Neuronal stem cell (in vitro differentiated cells): ENCODE measurements at regions not wholly inside any gene's neighbourhood (a gene's known extent, or its start where the extent isn't known, plus 50 kb on each side); places are given as distances from the start of the nearest gene placed in this dataset.
A peak's percentile ranks its signal among the peaks of the same experiment; 100 is the strongest.

Source experiments
- DNase-seq: peaks from one replicate; pipeline ENCODE4 v3.0.0-alpha.2; 2013; ENCODE audit warnings: low spot score
- H2AFZ ChIP-seq: one replicate; pipeline ENCODE4 v1.6.1; 2013; ENCODE audit warnings: mild to moderate bottlenecking, low read length, inconsistent platforms
- H2AK5ac ChIP-seq: 2 replicates; pipeline ENCODE4 v1.6.1; 2013; ENCODE audit warnings: low read depth, mild to moderate bottlenecking, inconsistent platforms, low read length, moderate library complexity, mixed read lengths
- H2BK120ac ChIP-seq: 2 replicates; pipeline ENCODE4 v1.6.1; 2013; ENCODE audit warnings: low read depth, mild to moderate bottlenecking, inconsistent platforms, low read length, moderate library complexity, mixed read lengths
- H2BK12ac ChIP-seq: one replicate; pipeline ENCODE4 v1.6.1; 2013; ENCODE audit warnings: low read length, inconsistent platforms
- H2BK15ac ChIP-seq: 2 replicates; pipeline ENCODE4 v1.6.1; 2013; ENCODE audit warnings: mild to moderate bottlenecking, low read length, inconsistent platforms, mixed read lengths
- H2BK5ac ChIP-seq: one replicate; pipeline ENCODE4 v1.6.1; 2013; ENCODE audit warnings: inconsistent platforms, mild to moderate bottlenecking, low read length, moderate library complexity
- H3K14ac ChIP-seq: one replicate; pipeline ENCODE4 v1.6.1; 2013; ENCODE audit warnings: low read length, inconsistent platforms
- H3K18ac ChIP-seq: 2 replicates; pipeline ENCODE4 v1.6.1; 2013; ENCODE audit warnings: low read length, inconsistent platforms
- H3K23ac ChIP-seq: 2 replicates; pipeline ENCODE4 v1.6.1; 2013; ENCODE audit warnings: low read depth, mild to moderate bottlenecking, mixed read lengths, low read length, inconsistent platforms; ENCODE audit not compliant: poor library complexity
- H3K27ac ChIP-seq: replicated peaks from 3 replicates; pipeline ENCODE4 v1.5.1; 2013; ENCODE audit warnings: low read length, inconsistent platforms
- H3K27me3 ChIP-seq, 3 experiments: 2 replicates each; pipeline ENCODE4 v1.6.1; 2013; ENCODE audit warnings: low read length in 3 of 3, mild to moderate bottlenecking in 2 of 3, inconsistent platforms in 1 of 3, low read depth in 1 of 3, mixed read lengths in 1 of 3, moderate library complexity in 1 of 3; ENCODE audit not compliant: control insufficient read depth in 3 of 3, insufficient read depth in 3 of 3
- H3K36me3 ChIP-seq, 2 donors: replicated peaks in 1 of 2; 2 replicates each; pipeline ENCODE4 v1.6.1; 2013; ENCODE audit warnings: low read length in 2 of 2; ENCODE audit not compliant: control insufficient read depth in 2 of 2, insufficient read depth in 2 of 2
- H3K4ac ChIP-seq: 2 replicates; pipeline ENCODE4 v1.6.1; 2013; ENCODE audit warnings: inconsistent platforms, mild to moderate bottlenecking, low read length, moderate library complexity
- H3K4me1 ChIP-seq, 2 donors: 1 replicate in 1 of 2; 2 replicates in 1 of 2; pipeline ENCODE4 v1.6.1; 2013; ENCODE audit warnings: low read length in 2 of 2, low read depth in 1 of 2; ENCODE audit not compliant: control insufficient read depth in 2 of 2, insufficient read depth in 1 of 2
- H3K4me2 ChIP-seq: one replicate; pipeline ENCODE4 v1.6.1; 2013; ENCODE audit warnings: mild to moderate bottlenecking, low read length, inconsistent platforms; ENCODE audit not compliant: insufficient read depth, poor library complexity, severe bottlenecking
- H3K4me3 ChIP-seq, 2 donors: 2 replicates each; pipeline ENCODE4 v1.5.1; 2013; ENCODE audit warnings: low read length in 2 of 2, mild to moderate bottlenecking in 2 of 2, inconsistent platforms in 1 of 2, moderate library complexity in 1 of 2
- H3K79me1 ChIP-seq: one replicate; pipeline ENCODE4 v1.6.1; 2013; ENCODE audit warnings: low read depth, mild to moderate bottlenecking, inconsistent platforms, low read length, moderate library complexity
- H3K9ac ChIP-seq: one replicate; pipeline ENCODE4 v1.6.1; 2013; ENCODE audit warnings: mild to moderate bottlenecking, low read depth, low read length, inconsistent platforms; ENCODE audit not compliant: poor library complexity
- H3K9me3 ChIP-seq, 2 donors: replicated peaks in 1 of 2; 2 replicates each; pipeline versions ENCODE3 to v1.6.1; 2013; ENCODE audit warnings: low read length in 2 of 2, mild to moderate bottlenecking in 2 of 2, inconsistent platforms in 1 of 2, low read depth in 1 of 2, mixed read lengths in 1 of 2, moderate library complexity in 1 of 2; ENCODE audit not compliant: control insufficient read depth in 2 of 2, insufficient read depth in 1 of 2
- H4K8ac ChIP-seq: one replicate; pipeline ENCODE4 v1.6.1; 2013; ENCODE audit warnings: low read depth, mild to moderate bottlenecking, inconsistent platforms, low read length, moderate library complexity
- H4K91ac ChIP-seq: one replicate; pipeline ENCODE4 v1.6.1; 2013; ENCODE audit warnings: low read length, low read depth, mild to moderate bottlenecking, inconsistent platforms; ENCODE audit not compliant: poor library complexity
- WGBS, 2 donors: extraction: QIAGEN DNeasy Blood & Tissue Kit; methylation state at CpG; one replicate each; pipeline ENCODE4 v1.1.7; 2013; ENCODE audit warnings: missing lambda C conversion rate in 2 of 2, mixed read lengths in 1 of 2; ENCODE audit not compliant: insufficient read length in 2 of 2, insufficient replicate concordance in 1 of 2; ENCODE audit errors: extremely low coverage in 2 of 2; 5-methylcytosine and 5-hydroxymethylcytosine counted together

DNA sequence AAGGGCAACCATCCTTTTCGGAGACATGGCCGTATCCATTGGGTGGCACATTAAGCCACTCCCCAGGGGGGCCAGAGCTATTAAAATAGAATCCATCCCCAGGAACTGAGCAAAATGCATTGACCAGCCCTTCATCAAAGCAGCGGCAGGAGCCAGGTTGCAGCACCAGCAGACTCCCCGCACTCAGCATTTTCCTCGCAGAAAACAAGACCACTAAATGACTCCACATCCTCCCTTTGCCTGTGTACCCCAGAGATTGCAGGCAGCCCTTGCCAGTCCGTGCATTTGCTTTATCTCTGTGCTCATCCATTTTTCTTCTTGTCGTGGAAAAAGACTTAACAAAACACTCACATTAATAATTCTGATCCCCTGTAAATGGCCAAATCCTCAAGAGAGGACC is 144.4 kb upstream of the LARGE1 start:
- H3K23ac ChIP-seq: no peak overlapping the region
- no peaks in the 10 kb centered on the region for H3K4me1 ChIP-seq
- H2BK120ac ChIP-seq: no peak overlapping the region
- no CpG with 5 or more reads among the region's 7 CpGs for WGBS, 2 donors
- H2AK5ac ChIP-seq: no peak overlapping the region
- no peak overlapping the region for H3K4me3 ChIP-seq
- no peak overlapping the region for H3K18ac ChIP-seq
- H3K9ac ChIP-seq: no peak overlapping the region
- H3K27ac ChIP-seq: no peak overlapping the region
- no peaks in the 10 kb centered on the region for H3K36me3 ChIP-seq
- no peak overlapping the region for H2AFZ ChIP-seq
- no peak overlapping the region for H3K14ac ChIP-seq
- H4K91ac ChIP-seq: no peak overlapping the region
- peaks cover 0 to 2% of the 10 kb centered on the region in 2 donors for H3K9me3 ChIP-seq
- no peak overlapping the region for H3K4ac ChIP-seq
- no peak overlapping the region for H3K4me2 ChIP-seq
- H2BK15ac ChIP-seq: no peak overlapping the region
- no peak for DNase-seq
- H3K27me3 ChIP-seq: no peaks in the 10 kb centered on the region
- H4K8ac ChIP-seq: no peak overlapping the region
- no peak overlapping the region for H2BK12ac ChIP-seq
- no peak overlapping the region for H2BK5ac ChIP-seq
- no peaks in the 10 kb centered on the region for H3K79me1 ChIP-seq

DNA sequence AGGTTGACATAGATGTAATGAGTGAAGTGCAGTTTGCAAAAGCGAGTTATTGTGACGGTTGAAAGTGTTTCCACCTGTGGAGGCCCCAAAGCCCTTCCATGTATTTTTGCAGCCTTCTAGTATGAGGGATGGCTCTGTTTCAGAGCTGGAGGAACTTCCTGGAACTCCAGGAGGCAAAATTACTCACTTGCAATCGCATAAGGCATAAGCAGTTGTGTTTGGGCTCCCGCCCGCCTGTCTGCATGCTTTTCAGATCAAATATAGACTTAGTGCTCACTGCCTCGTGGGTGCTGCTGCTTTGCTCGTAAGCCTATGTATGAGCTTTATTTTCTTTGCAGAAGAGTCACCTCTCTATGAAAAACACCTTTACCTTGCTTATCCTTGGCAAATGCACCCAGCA is 146.8 kb upstream of the LARGE1 start:
- Histone ChIP-seq H3K4me1 (no peaks in the 10 kb centered on the region), H4K91ac (no peak overlapping the region), H3K9ac (no peak overlapping the region), H2BK120ac (peak overlapping the region; percentile 52), H3K27me3 (no peaks in the 10 kb centered on the region), H4K8ac (no peak overlapping the region), H3K23ac (no peak overlapping the region), H2AK5ac (no peak overlapping the region), H3K36me3 (no peaks in the 10 kb centered on the region), H3K18ac (no peak overlapping the region), H3K27ac (no peak overlapping the region), H3K9me3 (no peaks in the 10 kb centered on the region), H2BK5ac (no peak overlapping the region), H2BK12ac (no peak overlapping the region), H2BK15ac (no peak overlapping the region), H2AFZ (no peak overlapping the region), H3K4ac (no peak overlapping the region), H3K14ac (no peak overlapping the region), H3K4me3 (no peak overlapping the region), H3K4me2 (no peak overlapping the region), H3K79me1 (no peaks in the 10 kb centered on the region)
- DNase-seq: no peak
- no CpG with 5 or more reads among the region's 7 CpGs for WGBS, 2 donors

DNA sequence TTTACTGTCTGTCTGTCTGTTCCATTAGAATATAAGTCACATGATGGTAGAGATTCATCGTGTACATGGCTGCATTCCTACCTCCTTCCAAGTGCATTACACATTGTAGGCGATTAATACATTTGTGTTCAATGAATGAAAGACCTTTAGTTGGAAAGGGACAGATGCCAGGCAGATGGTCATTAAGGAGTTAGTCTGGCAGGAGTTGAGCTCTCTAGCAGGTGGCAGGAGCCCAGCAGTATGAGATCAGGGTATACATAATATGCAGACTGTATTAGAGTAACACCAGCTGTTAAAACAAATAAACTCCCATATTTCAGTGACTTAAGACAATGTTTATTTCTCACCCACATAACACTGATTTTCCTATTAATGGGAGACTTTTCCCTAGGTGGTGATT is 147.7 kb upstream of the LARGE1 start:
- Histone ChIP-seq H3K27ac (no peak overlapping the region), H2BK5ac (no peak overlapping the region), H3K9ac (no peak overlapping the region), H3K4me1 (no peaks in the 10 kb centered on the region), H3K27me3 (no peaks in the 10 kb centered on the region), H3K23ac (no peak overlapping the region), H4K8ac (no peak overlapping the region), H2BK12ac (no peak overlapping the region), H2BK120ac (no peak overlapping the region), H2AK5ac (no peak overlapping the region), H3K4me3 (no peak overlapping the region), H3K9me3 (no peaks in the 10 kb centered on the region), H2BK15ac (no peak overlapping the region), H3K79me1 (no peaks in the 10 kb centered on the region), H4K91ac (no peak overlapping the region), H3K4ac (no peak overlapping the region), H2AFZ (no peak overlapping the region), H3K36me3 (no peaks in the 10 kb centered on the region), H3K14ac (no peak overlapping the region), H3K4me2 (no peak overlapping the region), H3K18ac (no peak overlapping the region)
- no peak for DNase-seq
- WGBS, 2 donors: no CpG with 5 or more reads among the region's 2 CpGs

DNA sequence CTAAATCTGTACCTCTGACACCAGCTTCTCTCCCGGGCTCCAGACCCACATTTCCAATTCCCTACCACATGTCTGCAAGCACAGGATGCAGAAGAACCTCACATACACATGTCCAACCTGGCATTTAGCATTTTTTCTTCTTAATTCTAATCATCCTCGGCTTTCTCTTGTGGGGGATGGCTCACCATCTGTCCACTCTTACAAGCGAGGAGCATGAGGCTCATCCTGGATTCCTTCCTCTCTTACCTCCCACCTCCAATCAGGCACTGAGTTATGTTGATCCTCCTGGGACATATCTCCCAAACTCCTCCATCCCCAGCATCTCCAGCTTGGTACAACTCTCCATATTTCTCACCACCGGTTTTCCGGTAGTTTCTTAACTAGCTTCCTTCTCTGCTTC is 149.8 kb upstream of the LARGE1 start:
- H2AFZ ChIP-seq: no peak overlapping the region
- DNase-seq: no peak
- H3K9ac ChIP-seq: no peak overlapping the region
- H3K27me3 ChIP-seq: no peaks in the 10 kb centered on the region
- H3K4me3 ChIP-seq: no peak overlapping the region
- no peak overlapping the region for H3K27ac ChIP-seq
- no peak overlapping the region for H2BK120ac ChIP-seq
- no peak overlapping the region for H3K23ac ChIP-seq
- no peaks in the 10 kb centered on the region for H3K9me3 ChIP-seq
- H3K4me2 ChIP-seq: no peak overlapping the region
- H2AK5ac ChIP-seq: no peak overlapping the region
- no peaks in the 10 kb centered on the region for H3K4me1 ChIP-seq
- no peak overlapping the region for H3K18ac ChIP-seq
- no CpG with 5 or more reads among the region's 5 CpGs for WGBS, 2 donors
- H4K91ac ChIP-seq: no peak overlapping the region
- H4K8ac ChIP-seq: no peak overlapping the region
- no peak overlapping the region for H2BK15ac ChIP-seq
- no peak overlapping the region for H3K4ac ChIP-seq
- no peaks in the 10 kb centered on the region for H3K36me3 ChIP-seq
- H3K14ac ChIP-seq: no peak overlapping the region
- no peaks in the 10 kb centered on the region for H3K79me1 ChIP-seq
- no peak overlapping the region for H2BK12ac ChIP-seq
- H2BK5ac ChIP-seq: no peak overlapping the region
